ENCODE measurements at regions not wholly inside any gene's neighbourhood (a gene's known extent, or its start where the extent isn't known, plus 50 kb on each side); places are given as distances from the start of the nearest gene placed in this dataset.

GRCh38 chr6:102895683-102896082 is 1502.2 kb downstream of the GRIK2 start:
- TF ChIP-seq HDGF (IDR thresholded peaks at IDR 0.05; ENCODE audit: borderline replicate concordance) (no peak), SP1 (IDR thresholded peaks at IDR 0.05) (no peak)
